ENCODE measurements at regions not wholly inside any gene's neighbourhood (a gene's known extent, or its start where the extent isn't known, plus 50 kb on each side); places are given as distances from the start of the nearest gene placed in this dataset.
"Not testable (repeated sequence)": the region's sequence is repeated elsewhere in the genome, so short reads cannot be mapped to it uniquely, and the experiment has no call there.

GRCh38 chr7:106713452-106713851 is 52.5 kb upstream of the CCDC71L start:
- DNase-seq (ENCODE audit: extremely low read depth, low read depth): not testable (repeated sequence)

- not testable (repeated sequence) for DNase-seq (ENCODE audit: extremely low read depth, low read depth)
These were observed 53.9 kb upstream of the CCDC71L start for GRCh38 chr7:106714590-106715442.

DNA sequence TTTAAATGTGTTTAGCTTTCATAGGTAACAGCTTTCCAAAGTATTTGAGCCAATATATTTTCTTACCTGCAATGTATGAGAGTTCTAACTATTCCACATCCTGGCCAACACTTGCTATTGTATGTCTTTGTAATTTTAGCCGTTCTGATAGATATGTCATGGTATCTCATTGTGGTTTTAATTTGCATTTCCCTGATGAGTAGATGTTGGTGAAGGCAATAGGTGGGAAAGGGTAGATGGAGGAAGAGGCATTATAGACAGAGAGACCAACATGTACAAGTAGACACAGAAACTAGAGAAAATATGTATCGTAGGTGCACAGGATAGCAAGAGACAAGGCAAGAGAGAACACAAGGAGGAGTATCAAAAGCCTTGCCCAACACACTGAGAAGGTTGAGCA is 54.8 kb upstream of the CCDC71L start:
- no peak for DNase-seq (ENCODE audit: extremely low read depth, low read depth)

DNA sequence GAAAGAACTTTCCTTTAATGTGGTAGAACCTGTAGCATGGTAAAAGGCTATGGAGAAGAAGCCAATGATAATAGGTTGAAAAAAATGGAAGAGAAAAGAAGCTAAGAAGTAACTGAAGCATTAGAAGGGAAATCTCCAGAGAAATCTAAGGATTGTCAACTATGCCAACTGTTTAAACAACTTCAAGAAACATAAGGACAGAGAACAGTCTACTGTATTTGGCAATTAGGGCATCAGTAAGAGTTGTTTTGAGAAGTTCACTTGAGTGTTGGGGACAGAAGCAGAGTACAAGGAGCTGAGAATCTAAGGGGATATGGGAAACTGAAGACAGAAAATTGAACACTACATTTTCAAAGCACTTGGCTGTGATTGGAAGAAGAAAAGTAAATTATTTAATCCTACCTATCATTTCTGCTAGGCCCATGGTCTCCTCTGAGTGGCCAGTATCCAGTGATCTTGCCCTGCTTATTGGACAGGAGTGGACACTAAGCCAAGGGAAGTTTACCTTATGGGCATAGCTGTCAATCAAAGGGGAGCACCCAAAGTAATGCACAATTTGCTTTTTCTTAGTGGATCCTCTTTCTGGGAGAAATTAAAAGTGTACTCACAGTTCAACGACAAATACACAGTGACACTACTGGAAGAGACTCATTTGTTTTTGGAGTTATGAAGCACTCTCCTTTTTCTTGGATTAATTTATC is 56.4 kb upstream of the CCDC71L start:
- no peak for DNase-seq (ENCODE audit: extremely low read depth, low read depth)

DNA sequence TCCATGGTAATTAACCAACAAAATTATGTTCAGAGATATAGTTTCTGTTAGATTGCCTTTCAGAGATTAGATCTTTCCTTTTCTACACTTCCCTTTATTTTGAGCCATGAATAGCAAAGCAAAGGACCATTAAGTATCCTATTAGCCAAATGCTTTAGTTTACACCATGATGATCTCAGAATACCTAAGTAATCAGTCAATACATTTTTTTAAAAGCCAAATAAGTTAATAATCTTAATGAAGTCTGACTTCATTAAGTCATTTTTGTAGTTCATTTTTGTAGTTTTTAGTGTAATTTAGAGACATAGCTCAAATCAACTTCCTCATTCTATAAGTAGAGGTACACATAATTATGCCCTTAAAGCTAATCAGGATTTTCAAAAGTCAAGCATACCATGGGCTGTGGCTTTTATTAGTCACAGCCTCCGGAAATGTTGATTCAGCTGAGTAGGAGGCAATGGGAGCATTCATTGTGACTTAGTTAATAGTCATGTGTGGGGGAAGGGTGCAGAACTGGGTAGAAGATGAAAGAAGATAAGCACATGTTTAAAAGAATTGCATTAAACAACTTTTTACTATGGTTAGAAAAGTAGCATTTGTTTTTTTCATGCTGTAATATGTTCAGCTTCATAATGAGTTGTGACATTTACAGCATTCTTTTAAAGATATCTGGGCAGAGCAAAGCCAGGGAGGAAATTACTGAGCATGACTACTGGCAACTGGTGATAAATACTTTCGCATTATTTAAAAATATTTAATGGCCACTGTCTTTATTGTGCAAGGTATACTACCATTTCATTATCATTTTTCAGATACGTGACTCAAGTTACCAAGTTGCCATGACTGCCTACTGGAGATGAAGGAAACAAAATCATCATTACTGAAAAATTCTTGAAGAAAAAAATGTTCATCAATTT is 57.3 kb upstream of the CCDC71L start:
- DNase-seq (ENCODE audit: extremely low read depth, low read depth): peak; percentile 75

DNA sequence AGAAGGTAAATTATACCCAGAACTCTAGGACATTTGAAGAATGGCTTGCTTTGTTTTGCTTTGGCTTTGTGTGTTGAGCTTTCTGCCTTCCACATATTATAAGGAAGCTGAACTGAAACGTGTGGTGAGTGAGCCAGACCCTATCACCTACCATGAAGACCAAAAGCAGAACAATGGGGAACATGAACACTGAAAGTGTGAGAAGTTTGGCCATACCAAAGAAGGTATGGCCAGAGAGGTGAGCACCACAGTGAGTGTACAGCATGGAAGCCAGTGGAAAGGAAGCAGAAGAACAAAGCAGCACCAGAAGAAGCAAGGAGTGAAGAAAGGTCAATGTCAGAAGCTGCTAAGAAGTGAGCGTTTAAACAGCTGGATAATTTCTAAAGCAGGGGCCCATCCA is 59.7 kb upstream of the CCDC71L start:
- no peak for DNase-seq (ENCODE audit: extremely low read depth, low read depth)

DNA sequence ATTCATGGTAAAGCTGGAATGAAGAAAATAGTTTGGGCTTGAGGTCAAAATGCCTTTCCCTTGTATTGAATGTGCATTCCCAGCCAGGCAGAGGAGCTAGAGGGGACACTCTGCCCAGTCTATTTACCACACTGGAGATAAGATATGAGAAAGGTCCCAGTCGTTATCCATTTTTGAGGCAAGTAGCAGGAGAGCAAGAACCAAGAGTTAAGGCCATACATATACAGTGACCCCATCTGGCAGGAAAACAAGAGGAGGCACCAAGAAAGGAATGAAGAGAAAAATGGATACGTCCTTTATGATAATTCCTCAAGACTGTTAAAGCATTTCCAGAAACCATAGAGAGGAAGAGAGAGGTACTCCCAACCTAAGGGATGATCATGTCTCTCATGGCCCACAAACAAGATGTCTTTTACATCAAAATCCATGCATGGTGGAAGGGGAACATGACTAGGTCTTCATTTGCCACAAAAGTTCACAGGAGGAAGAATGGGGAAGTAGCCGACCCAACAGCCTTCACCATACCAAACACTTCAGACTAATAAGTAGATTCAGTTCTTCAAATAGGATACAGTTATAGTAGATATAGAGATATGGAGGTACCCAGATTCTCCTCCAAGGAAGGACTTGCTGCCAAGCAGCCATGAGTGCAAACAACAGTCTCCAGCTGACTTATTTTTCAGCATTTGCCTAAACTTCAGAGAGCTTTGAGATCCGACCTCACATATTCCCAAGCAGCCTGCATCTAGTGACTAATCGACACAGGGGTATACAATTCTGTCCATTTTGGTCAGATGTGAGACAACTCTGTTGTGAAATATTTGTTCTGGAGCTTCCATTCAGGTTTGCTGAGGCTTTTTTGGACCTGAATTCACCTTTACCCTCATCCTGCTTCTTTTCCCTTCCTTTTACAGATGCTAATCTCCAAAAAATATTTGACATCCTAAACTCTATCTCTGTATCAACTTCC is 61.1 kb upstream of the CCDC71L start:
- DNase-seq (ENCODE audit: extremely low read depth, low read depth): no peak

DNA sequence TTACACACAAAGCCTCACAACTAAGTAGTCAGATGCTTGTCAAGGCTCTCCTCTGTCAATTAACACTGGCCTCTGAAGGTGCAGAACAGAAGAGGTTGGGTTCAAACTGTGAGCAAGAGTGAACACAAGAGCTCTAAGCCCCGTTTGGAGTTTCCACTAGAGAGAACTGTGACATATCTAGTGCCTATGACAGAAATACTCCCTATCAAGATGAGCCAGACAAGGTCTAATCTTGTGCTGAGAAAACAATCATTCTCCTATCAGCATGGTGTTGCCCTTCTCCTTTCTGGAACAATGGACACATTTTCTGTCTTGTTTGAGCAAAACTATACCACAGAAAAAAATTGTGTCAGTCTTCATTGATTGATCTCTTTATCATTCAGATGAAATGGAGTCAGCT is 62.4 kb upstream of the CCDC71L start:
- DNase-seq (ENCODE audit: extremely low read depth, low read depth): no peak

DNA sequence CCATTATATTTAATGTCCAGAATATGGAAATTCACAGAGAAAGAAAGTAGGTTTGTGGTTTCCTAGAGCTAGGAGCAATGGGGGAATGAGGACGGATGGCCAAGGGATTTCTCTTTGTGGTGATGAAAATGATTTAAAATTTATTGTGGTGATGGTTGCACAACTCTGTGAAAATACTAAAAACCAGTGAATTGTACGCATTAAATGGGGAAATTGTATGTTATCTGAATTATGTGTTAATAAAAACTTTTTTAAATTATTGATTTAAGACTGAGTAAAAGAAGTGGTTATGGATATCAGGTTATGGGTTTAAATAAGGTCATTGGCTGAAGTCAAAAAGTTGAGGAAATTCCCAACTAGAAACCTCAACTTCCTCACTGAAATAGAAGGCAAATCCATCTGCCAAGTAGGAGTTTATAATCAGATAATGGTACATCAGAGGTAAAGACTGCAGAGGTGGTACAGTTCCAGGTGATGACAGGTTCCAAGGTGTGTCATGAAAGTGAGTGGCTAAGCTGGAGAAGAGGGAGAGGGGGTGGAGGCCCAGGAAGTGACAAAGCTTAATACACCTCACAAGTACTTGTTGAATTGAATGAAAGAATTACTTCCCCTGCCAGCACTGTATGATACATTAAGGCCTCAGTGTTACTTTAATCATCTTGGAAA is 68.9 kb upstream of the CCDC71L start:
- DNase-seq (ENCODE audit: extremely low read depth, low read depth): no peak

DNA sequence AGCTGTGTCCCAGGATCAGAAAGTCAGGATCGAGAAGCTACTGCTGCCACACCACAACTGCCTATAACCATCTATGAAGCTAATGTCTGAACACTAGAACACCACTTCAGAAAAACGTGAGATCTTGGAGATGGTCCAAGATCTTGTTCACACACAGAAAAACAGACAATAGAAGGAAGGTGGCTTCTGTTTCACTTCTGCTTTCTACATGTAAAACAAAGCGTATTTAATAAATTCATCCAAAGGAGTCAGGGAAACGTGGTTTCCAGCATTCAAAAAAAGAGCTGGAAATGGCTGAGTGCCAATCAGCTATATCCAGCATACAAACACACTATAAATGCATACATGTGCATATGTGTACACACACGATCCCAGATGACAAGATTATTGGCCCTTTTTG is 70.2 kb upstream of the CCDC71L start:
- no peak for DNase-seq (ENCODE audit: extremely low read depth, low read depth)

DNA sequence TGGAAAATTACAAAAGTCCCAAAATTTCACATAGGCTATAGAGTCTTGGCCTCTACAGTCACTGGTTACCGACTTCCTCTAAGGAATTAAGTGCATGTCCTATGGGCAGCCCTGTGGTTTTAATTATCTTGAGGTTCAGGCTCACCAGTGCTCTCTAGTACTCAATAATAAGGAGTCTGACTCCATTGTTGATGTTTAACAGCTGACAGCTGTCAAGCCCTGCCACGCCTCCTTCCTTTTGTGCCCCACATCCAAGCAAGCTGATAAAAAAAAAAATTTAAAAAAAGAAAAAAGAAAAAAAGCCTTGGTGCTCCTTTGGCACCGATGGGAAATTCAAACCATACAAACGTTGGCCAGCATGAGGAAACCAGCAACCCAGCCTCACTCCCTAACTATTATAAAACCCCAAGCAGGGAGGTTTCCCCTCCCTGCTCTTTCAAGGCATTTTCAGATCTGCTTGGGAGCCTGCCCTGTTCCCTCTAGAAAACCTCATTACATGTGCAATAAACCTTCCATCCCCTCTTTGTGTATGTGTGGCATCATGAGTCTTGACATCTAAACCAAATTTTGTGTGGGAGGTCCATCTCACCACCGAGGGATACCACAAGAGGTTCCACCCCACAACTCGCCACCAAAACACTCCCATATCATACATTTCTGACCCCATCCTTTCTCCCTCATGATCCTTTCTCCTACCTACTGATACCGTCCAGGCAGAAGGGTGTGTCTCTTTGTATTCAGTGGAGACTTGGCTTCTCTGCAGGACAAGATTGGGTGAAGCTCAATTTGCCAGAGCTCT is 70.9 kb upstream of the CCDC71L start:
- no peak for DNase-seq (ENCODE audit: extremely low read depth, low read depth)

- DNase-seq (ENCODE audit: extremely low read depth, low read depth): no peak
These were observed 74.7 kb upstream of the CCDC71L start for GRCh38 chr7:106735637-106736036.

GRCh38 chr7:106736123-106736507 is 75.2 kb upstream of the CCDC71L start:
- no peak for DNase-seq (ENCODE audit: extremely low read depth, low read depth)

DNA sequence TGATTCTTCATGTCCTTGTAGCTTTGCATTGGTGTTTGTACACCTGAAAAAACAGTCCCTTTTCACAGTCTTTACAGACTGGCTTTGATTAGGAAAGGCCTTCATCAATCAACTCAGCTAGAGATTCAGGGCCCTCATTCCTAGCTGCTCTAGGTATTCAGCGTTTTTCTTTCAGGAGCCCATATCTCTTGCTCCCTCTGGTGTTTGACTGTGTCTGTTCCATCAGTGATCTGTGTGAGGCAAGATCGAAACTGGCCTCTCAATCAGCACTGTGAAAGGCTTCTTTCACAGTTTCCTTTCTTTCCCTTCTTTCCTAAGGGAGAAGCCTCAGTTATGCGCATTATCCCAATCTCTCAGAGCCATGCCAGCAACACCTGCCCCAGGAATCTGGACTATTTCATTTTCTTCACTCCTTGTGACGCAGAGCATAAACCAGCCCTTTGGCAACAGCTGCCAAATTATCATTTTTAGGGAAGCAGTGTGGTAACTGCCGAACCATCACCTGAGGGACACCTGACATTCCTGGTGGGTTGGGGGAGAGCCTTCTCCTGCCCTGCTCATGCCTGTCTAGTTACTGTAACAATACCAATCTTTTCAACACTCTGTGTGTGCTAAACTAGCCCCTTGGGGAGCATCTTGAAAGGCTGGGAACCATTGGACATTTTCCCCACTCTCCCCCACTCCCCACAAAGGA is 75.7 kb upstream of the CCDC71L start:
- peak; percentile 60 for DNase-seq (ENCODE audit: extremely low read depth, low read depth)

GRCh38 chr7:106737202-106737562 is 76.2 kb upstream of the CCDC71L start:
- DNase-seq (ENCODE audit: extremely low read depth, low read depth): peak; percentile 26

GRCh38 chr7:106740806-106741205 is 79.8 kb upstream of the CCDC71L start:
- no peak for DNase-seq (ENCODE audit: extremely low read depth, low read depth)

GRCh38 chr7:106744563-106745091 is 83.7 kb upstream of the CCDC71L start:
- DNase-seq (ENCODE audit: extremely low read depth, low read depth): no peak

- DNase-seq (ENCODE audit: extremely low read depth, low read depth): not testable (repeated sequence)
These were observed 86.3 kb upstream of the CCDC71L start for GRCh38 chr7:106747301-106747700.

Data from NCI-H460 (cell line).